SJCRH30 (cell line): ENCODE measurements at regions not wholly inside any gene's neighbourhood (a gene's known extent, or its start where the extent isn't known, plus 50 kb on each side); places are given as distances from the start of the nearest gene placed in this dataset.
"Not testable (repeated sequence)": the region's sequence is repeated elsewhere in the genome, so short reads cannot be mapped to it uniquely, and the experiment has no call there.

Experiments
- DNase-seq, 2 experiments: peaks; one replicate each; pipeline ENCODE4 v3.0.0-alpha.2; 2015 to 2020
- H3K27ac ChIP-seq: fragments of 250-450 bp; sonication (Bioruptor Pico); 2 replicates; pipeline ENCODE4 v1.5.1; 2020; ENCODE audit warnings: mild to moderate bottlenecking, moderate library complexity
- H3K27me3 ChIP-seq: fragments of 250-450 bp; sonication (Bioruptor Pico); 2 replicates; pipeline ENCODE4 v1.5.1; 2020; ENCODE audit warnings: mild to moderate bottlenecking, moderate library complexity
- H3K36me3 ChIP-seq: fragments of 250-450 bp; sonication (Bioruptor Pico); 2 replicates; pipeline ENCODE4 v1.5.1; 2020; ENCODE audit warnings: mild to moderate bottlenecking, moderate library complexity
- H3K4me1 ChIP-seq: fragments of 250-450 bp; sonication (Bioruptor Pico); 2 replicates; pipeline ENCODE4 v1.5.1; 2020; ENCODE audit warnings: mild to moderate bottlenecking, moderate library complexity
- H3K4me3 ChIP-seq: fragments of 250-450 bp; sonication (Bioruptor Pico); 2 replicates; pipeline ENCODE4 v1.5.1; 2020; ENCODE audit warnings: mild to moderate bottlenecking, moderate library complexity
- H3K9me3 ChIP-seq: fragments of 250-450 bp; sonication (Bioruptor Pico); replicated peaks from 2 replicates; pipeline ENCODE4 v1.5.1; 2020; ENCODE audit warnings: mild to moderate bottlenecking, moderate library complexity

DNA sequence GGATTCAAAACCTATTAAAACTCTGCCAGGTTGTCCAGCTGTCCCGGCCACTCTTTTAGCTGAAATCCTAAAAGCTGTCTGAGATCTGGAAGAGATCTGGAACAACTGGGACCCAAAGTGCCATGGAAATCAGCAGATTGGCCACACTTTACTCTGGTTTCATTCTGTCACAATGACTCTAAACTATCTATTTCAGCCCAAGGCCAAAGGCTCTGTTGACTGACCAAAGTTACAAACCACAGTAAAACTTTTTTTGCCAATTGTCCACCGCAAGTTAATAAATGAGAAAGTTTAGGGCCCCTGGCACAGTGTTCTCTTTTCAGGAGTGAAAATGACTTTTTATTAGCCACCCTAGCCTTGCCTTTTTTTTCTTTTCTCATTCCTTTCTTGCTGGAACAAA lies 113.4 kb upstream of the CPM start:
- Histone ChIP-seq H3K36me3 (no peaks in the 10 kb centered on the region), H3K27me3 (no peaks in the 10 kb centered on the region), H3K9me3 (no peaks in the 10 kb centered on the region), H3K27ac (peak overlapping the region; percentile 24; the same call in 1 of the 2 replicates), H3K4me3 (no peak overlapping the region), H3K4me1 (peaks cover 20% of the 10 kb centered on the region)
- DNase-seq: peak; percentile 61 to 89

DNA sequence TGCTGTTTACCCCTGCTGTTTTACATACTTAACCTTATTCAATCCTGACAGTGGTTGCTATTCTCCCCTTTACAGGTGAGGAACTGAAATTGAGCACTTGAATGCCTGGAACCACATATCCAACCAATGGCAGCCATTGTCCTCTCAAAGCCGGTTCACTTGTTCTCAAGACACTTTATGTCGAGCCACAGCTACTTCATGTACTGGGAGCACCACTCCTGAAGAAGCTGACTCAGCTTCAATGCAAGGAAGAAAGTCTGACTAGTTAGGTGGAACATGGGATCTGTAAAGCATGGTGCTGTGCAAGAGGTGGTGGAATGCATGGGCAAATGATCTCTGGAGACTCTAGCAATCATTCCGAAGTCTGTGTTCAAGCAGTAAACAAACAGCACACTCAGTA lies 113.9 kb upstream of the CPM start:
- no peak for DNase-seq
- H3K27ac ChIP-seq: no peak overlapping the region
- no peaks in the 10 kb centered on the region for H3K9me3 ChIP-seq
- H3K27me3 ChIP-seq: no peaks in the 10 kb centered on the region
- H3K4me1 ChIP-seq: peaks cover 20% of the 10 kb centered on the region
- no peak overlapping the region for H3K4me3 ChIP-seq
- H3K36me3 ChIP-seq: no peaks in the 10 kb centered on the region

DNA sequence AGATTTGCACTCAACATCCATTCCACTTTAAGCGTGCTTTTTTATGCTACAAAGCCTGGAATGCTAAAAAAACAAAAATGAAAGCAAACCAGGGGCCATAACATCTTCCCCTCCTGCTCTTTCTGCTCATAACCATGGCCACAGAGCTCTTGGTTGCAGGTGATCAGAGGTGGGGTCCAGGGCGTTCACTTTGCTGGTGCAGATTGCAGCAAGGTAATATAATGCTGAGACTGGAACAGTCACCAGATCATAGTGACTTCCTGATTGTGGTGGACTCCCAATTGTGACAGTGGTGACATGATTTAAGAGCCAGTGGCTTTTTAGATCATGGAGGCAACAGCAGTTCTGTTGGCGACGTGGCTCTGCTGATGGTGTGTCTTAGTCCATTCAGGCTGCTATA lies 115.0 kb upstream of the CPM start:
- no peak overlapping the region for H3K27ac ChIP-seq
- peaks cover 25% of the 10 kb centered on the region for H3K4me1 ChIP-seq
- H3K4me3 ChIP-seq: no peak overlapping the region
- no peaks in the 10 kb centered on the region for H3K9me3 ChIP-seq
- no peak for DNase-seq
- H3K27me3 ChIP-seq: no peaks in the 10 kb centered on the region
- H3K36me3 ChIP-seq: no peaks in the 10 kb centered on the region

DNA sequence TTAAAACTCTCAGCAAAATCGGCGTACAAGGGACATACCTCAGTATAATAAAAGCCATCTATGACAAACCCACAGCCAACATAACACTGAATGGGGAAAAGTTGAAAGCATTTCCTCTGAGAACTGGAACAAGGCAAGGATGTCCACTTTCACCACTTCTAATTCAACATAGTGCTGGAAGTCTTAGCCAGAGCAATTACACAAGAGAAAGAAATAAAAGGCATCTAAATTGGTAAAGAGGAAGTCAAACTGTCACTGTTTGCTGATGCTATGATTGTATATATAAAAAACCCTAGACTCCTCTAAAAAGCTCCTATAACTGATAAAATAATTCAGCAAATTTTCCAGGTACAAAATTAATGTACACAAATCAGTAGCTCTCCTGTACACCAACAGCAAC lies 116.9 kb upstream of the CPM start:
- not testable (repeated sequence) for H3K27me3 ChIP-seq, H3K27ac ChIP-seq, H3K4me3 ChIP-seq, DNase-seq, H3K36me3 ChIP-seq, H3K9me3 ChIP-seq
- H3K4me1 ChIP-seq: peaks cover 31% of the 10 kb centered on the region

DNA sequence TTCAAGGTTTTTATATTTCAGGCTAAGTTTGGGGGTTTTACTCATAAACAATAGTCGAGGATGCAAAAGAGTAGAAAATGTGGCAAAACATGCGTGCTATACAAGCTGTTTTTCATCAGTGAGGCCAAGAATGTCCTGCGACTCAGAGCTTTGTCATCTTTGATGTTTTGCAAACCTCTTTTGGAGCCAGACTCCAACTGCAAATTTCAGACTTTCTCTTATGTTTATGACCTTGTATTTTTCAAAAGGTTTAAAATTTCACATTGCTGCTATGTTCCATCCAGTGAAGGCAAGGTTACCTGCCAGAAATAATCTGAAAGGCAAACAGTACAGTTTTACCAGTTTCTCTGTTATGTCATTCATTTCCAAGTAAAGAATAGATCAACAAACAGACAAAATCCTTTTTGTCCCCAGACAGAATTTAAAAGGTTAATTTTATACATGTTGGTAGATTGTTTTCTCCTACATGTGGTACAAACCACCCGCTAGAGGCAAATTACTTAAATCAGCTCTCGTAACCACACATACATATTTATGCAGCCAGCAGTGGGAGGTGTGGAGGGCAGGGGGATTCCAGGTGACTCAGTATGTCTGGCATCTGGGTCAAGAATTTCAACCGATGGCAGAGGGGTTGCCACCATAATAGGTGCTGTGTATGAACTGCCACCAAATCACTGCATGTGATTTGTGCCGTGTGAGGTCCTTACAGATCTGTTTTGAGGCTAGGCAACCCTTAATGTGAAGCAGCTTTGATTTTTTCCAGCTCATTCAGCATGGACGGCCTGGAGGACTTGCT lies 119.8 kb upstream of the CPM start:
- no peaks in the 10 kb centered on the region for H3K27me3 ChIP-seq
- H3K4me1 ChIP-seq: peaks cover 16% of the 10 kb centered on the region; the same call in 1 of the 2 replicates
- no peaks in the 10 kb centered on the region for H3K9me3 ChIP-seq
- no peaks in the 10 kb centered on the region for H3K36me3 ChIP-seq
- DNase-seq: peak; percentile 38 to 54
- H3K27ac ChIP-seq: no peak overlapping the region; the same call in 1 of the 2 replicates
- H3K4me3 ChIP-seq: no peak overlapping the region

DNA sequence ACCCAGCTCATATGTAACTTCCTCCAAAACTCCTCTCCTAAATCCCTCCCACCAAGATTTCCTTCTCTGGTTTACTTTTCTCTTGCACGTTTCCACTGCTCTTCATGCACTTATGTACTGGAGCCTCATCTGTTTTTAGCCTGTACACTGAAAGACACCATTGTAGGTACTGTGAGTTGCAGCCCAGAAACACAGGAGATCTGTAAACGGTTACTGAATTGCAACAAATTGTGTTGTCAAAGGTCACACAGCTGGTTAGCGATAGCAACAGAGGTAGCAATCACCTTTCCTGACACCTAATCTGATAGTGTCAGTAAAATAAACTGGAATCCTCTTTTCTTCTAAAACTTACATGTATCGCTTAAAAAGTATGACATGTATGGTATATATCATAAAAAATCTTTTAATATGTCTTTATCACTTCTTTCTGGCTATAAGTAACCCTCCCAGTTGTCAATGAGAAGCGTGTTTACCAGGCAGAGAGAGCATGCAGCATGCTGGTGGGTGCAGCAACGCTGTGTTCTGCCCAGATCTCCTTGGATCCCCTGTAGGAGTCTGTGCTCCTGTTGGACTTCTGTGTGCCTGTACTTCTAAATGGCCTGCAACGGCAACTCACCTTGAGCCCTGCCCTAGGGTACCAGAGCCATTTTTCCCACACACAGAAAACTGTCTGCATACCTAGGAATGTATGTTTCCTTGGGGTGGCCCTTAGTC lies 121.5 kb upstream of the CPM start:
- DNase-seq: no peak
- no peaks in the 10 kb centered on the region for H3K27me3 ChIP-seq
- H3K9me3 ChIP-seq: no peaks in the 10 kb centered on the region
- no peak overlapping the region for H3K27ac ChIP-seq
- peaks cover 16% of the 10 kb centered on the region; the same call in 1 of the 2 replicates for H3K4me1 ChIP-seq
- H3K4me3 ChIP-seq: no peak overlapping the region
- no peaks in the 10 kb centered on the region for H3K36me3 ChIP-seq

DNA sequence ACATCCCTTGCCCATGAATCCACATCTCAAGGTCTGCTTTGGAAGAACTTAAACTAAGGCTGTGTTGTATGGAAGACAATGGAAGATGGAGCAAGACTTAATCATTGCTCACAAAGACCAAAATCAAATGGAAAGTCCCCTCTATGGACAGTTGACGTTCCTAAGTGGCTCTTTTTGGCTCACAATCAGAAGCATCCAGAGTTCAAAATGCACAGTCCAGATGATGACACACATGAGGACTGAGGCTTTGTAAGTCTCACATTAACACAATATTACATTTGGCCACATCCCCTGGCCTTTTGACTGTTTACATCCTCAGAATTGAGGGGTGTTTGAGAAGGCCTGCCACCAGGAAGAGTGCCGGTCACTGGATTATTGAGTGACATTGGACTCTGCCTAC lies 122.3 kb upstream of the CPM start:
- Histone ChIP-seq H3K36me3 (no peaks in the 10 kb centered on the region), H3K27me3 (no peaks in the 10 kb centered on the region), H3K4me1 (peaks cover 16% of the 10 kb centered on the region; the same call in 1 of the 2 replicates), H3K27ac (no peak overlapping the region), H3K4me3 (no peak overlapping the region), H3K9me3 (no peaks in the 10 kb centered on the region)
- DNase-seq: no peak

DNA sequence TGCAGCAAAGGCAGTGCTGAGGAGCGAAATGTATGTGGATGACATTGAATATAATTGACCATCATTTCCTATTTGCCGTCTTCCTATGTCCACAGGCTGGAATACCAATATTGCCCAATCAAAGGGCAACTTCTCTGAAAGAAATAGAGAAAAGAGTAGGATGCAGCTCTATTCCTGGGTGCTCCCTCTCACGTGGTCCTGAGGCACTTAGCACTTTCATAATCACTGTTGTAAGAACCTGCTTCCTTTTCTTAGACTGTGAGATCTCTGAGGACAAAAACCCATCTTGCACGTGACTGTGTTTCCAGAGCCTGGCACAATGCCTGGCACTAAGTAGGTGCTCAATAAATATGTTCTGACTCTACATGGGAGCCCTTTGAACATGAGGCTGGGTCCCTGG lies 122.7 kb upstream of the CPM start:
- DNase-seq: no peak
- no peaks in the 10 kb centered on the region for H3K27me3 ChIP-seq
- H3K36me3 ChIP-seq: no peaks in the 10 kb centered on the region
- H3K4me1 ChIP-seq: peaks cover 16% of the 10 kb centered on the region; the same call in 1 of the 2 replicates
- no peak overlapping the region for H3K4me3 ChIP-seq
- no peaks in the 10 kb centered on the region for H3K9me3 ChIP-seq
- no peak overlapping the region for H3K27ac ChIP-seq

DNA sequence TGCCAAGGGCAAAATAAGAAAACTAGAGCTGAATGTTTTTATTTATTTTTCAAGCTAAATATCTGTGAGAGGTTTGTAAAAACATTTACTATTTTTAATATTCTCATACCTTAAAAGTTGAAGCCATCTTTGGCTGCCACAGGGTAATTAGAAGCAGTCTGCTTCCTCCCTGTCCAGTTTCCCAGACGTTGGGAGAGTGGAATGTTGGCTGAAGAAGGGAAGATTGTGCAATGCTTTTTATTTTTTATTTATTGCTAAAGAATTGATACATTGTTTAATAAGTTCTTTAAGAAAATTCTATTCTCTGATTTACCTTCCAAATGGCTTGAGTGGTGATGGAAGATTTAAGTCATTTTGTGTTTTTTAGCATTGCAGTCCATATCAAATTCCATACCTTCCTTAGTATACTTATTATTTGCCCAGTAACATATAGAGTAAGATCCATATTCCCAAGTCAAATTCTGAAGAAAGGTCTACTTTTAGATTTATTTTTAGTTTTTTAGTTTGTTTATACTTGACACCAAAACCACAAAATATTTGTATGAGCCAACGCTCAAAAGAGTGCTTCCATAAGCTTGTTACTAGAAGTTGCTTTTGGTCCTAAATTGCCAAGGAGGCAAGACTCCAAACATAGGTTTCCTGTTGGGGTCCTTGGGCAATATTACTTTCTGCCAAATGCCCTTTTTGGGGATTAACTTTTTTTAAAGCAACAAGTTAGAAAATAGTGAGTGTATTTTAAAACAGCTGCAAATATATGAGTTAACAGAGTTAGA lies 124.0 kb upstream of the CPM start:
- Histone ChIP-seq H3K4me3 (no peak overlapping the region), H3K4me1 (peaks cover 16% of the 10 kb centered on the region; the same call in 1 of the 2 replicates), H3K36me3 (no peaks in the 10 kb centered on the region), H3K9me3 (no peaks in the 10 kb centered on the region), H3K27ac (no peak overlapping the region), H3K27me3 (no peaks in the 10 kb centered on the region)
- DNase-seq: no peak

DNA sequence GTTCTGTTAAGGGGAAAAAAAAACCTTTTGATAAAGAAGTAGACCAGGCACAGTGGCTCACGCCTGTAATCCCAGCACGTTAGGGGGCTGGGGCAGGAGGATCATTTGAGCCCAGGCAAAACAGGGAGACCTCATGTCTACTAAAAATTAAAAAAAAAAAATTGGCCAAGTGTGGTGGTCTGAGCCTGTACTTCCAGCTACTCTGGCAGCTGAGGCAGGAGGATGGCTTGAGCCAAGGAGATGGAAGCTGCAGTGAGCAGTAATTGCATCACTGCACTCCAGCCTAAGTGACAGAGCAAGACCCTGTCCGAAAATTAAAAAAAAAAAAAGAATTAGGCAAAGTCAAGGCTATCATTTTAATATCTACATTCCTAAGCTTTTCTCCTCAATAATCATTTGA lies 124.8 kb upstream of the CPM start:
- no peaks in the 10 kb centered on the region for H3K36me3 ChIP-seq
- H3K27ac ChIP-seq: no peak overlapping the region
- DNase-seq: no peak
- H3K4me1 ChIP-seq: peaks cover 13% of the 10 kb centered on the region; the same call in 1 of the 2 replicates
- no peaks in the 10 kb centered on the region for H3K27me3 ChIP-seq
- H3K4me3 ChIP-seq: no peak overlapping the region
- H3K9me3 ChIP-seq: no peaks in the 10 kb centered on the region

DNA sequence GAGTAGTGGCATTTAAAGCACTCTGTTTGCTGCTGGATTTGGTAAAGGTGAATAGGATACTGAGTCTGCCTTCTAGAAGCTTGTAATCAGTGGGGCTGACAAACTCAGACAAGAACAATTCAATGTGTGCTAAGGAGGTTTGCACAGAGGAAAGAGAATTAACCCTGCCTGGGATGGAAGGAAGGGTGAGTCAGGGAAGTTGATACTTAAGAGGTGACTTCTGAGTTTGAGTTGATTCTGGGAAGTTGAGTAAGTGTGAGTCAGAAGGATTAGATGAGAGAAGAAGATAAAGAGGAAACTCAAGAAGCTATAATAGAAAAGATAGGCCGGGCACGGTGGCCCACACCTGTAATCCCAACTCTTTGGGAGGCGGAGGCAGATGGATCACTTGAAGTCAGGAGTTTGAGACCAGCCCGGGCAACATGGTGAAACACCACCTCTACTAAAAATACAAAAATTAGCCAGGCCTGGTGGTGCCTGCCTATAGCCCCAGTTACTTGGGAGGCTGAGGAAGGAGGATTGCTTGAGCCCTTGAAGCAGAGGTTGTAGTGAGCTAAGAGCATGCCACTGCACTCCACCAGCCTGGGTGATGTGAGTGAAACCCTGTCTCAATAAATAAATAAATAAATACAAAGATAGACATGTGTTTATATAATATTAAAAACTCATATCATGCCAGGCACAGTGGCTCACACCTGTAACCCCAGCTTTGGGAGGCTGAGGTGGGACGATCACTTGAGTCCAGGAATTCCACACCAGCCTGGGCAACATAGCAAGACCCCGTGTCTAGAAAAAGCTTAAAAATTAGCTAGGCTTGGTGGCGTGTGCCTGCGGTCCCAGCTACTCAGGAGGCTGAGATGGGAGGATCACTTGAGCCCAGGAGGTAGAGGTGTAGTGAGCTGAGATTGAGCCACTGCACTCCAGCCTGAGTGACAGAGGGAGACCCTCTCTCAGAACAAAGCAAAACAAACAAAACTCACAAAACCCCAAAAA lies 126.8 kb upstream of the CPM start:
- H3K36me3 ChIP-seq: no peaks in the 10 kb centered on the region
- no peaks in the 10 kb centered on the region for H3K9me3 ChIP-seq
- DNase-seq: no peak
- H3K27me3 ChIP-seq: no peaks in the 10 kb centered on the region
- H3K27ac ChIP-seq: no peak overlapping the region
- 0 out of 2 replicates have a peak, but pooled peaks cover 5% of the 10 kb centered on the region for H3K4me1 ChIP-seq
- H3K4me3 ChIP-seq: no peak overlapping the region

DNA sequence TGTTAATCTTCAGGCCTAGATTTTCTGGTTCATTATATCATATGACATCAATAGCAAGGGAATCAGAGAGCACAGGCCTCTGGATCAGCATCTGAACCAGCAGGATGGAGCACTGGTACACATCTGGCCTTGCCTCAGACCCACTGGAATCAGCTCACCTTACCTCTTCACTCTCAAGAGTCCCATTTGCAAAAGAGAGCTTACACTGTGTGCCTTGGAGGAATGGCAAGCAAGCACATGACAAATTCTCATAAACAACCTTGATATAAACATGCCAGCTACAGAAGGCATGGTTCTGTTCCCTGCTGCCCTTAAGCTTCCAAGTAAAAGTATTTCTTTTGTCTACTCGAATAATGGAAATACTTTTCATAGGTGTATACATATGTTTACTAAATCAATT lies 128.6 kb upstream of the CPM start:
- Histone ChIP-seq H3K36me3 (no peaks in the 10 kb centered on the region), H3K9me3 (no peaks in the 10 kb centered on the region), H3K27me3 (no peaks in the 10 kb centered on the region), H3K27ac (no peak overlapping the region), H3K4me1 (0 out of 2 replicates have a peak, but pooled peaks cover 5% of the 10 kb centered on the region), H3K4me3 (no peak overlapping the region)
- DNase-seq: no peak

DNA sequence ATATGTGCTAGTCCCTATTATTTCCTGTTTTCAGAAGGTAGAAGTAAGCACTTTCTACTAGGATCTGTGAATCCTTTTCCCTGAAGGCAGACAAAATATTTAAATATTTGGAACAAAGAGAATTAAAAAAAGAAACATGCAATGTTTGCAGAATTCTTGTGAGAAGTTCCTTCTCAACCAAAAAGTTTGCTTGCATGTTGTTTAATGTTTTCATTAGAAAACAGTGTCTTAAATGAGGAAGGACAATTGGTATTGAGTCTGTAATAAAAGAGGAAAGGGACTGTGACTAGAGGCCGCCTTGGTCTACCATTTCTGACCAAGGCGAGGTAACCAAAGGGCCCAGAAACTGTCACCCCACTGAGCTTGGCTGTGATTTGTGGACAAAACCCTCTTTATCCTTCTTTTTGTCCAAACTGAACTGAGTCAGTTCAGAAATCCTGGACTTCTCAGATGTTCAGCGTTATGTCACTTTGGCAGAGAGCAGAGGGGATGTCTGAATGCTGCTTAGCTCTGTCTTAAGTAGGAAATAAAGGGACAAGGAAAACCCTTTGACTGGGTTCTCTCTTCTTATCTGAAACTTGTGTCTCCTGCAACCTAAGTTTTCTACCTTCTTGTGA lies 129.8 kb upstream of the CPM start:
- Histone ChIP-seq H3K27ac (no peak overlapping the region), H3K9me3 (no peaks in the 10 kb centered on the region), H3K27me3 (no peaks in the 10 kb centered on the region), H3K36me3 (no peaks in the 10 kb centered on the region), H3K4me1 (no peaks in the 10 kb centered on the region), H3K4me3 (no peak overlapping the region)
- no peak for DNase-seq
